ENCODE measurements at regions not wholly inside any gene's neighbourhood (a gene's known extent, or its start where the extent isn't known, plus 50 kb on each side); places are given as distances from the start of the nearest gene placed in this dataset.

GRCh38 chr6:125511809-125512396 lies 210.1 kb upstream of the HDDC2 start:
- Histone ChIP-seq H3K36me3 (ENCODE audit: control insufficient read depth, insufficient read depth, low read length) (no peaks in the 10 kb centered on the region), H3K27ac (ENCODE audit: low read depth, low read length, severe bottlenecking) (no peak overlapping the region), H3K4me1 (ENCODE audit: control insufficient read depth, insufficient read depth, low read length, poor library complexity, severe bottlenecking) (no peaks in the 10 kb centered on the region), H3K9me3 (ENCODE audit: control insufficient read depth, low read length) (peaks cover 3% of the 10 kb centered on the region), H3K4me3 (ENCODE audit: extremely low read depth, insufficient read depth, low read length, poor library complexity, severe bottlenecking) (no peak overlapping the region)
- WGBS, 2 experiments (ENCODE audit: insufficient coverage in 2 of 2): 83 to 100% methylated on average over 1 of the region's 2 CpGs

- no peak overlapping the region for H3K27ac ChIP-seq (ENCODE audit: low read depth, low read length, severe bottlenecking)
- H3K9me3 ChIP-seq (ENCODE audit: control insufficient read depth, low read length): peaks cover 3% of the 10 kb centered on the region
- H3K4me3 ChIP-seq (ENCODE audit: extremely low read depth, insufficient read depth, low read length, poor library complexity, severe bottlenecking): no peak overlapping the region
- WGBS, 2 experiments (ENCODE audit: insufficient coverage in 2 of 2): 67% methylated on average over 1 of the region's 2 CpGs
- no peaks in the 10 kb centered on the region for H3K36me3 ChIP-seq (ENCODE audit: control insufficient read depth, insufficient read depth, low read length)
- H3K4me1 ChIP-seq (ENCODE audit: control insufficient read depth, insufficient read depth, low read length, poor library complexity, severe bottlenecking): no peaks in the 10 kb centered on the region
Measured at GRCh38 chr6:125512621-125513020, 210.9 kb upstream of the HDDC2 start.

GRCh38 chr6:125513978-125514377 lies 212.2 kb upstream of the HDDC2 start:
- Histone ChIP-seq H3K27ac (ENCODE audit: low read depth, low read length, severe bottlenecking) (no peak overlapping the region), H3K4me3 (ENCODE audit: extremely low read depth, insufficient read depth, low read length, poor library complexity, severe bottlenecking) (no peak overlapping the region), H3K36me3 (ENCODE audit: control insufficient read depth, insufficient read depth, low read length) (no peaks in the 10 kb centered on the region), H3K4me1 (ENCODE audit: control insufficient read depth, insufficient read depth, low read length, poor library complexity, severe bottlenecking) (no peaks in the 10 kb centered on the region), H3K9me3 (ENCODE audit: control insufficient read depth, low read length) (peaks cover 3% of the 10 kb centered on the region)

GRCh38 chr6:125516644-125517043 lies 214.9 kb upstream of the HDDC2 start:
- Histone ChIP-seq H3K4me3 (ENCODE audit: extremely low read depth, insufficient read depth, low read length, poor library complexity, severe bottlenecking) (no peak overlapping the region), H3K4me1 (ENCODE audit: control insufficient read depth, insufficient read depth, low read length, poor library complexity, severe bottlenecking) (no peaks in the 10 kb centered on the region), H3K27ac (ENCODE audit: low read depth, low read length, severe bottlenecking) (no peak overlapping the region), H3K9me3 (ENCODE audit: control insufficient read depth, low read length) (peaks cover 3% of the 10 kb centered on the region), H3K36me3 (ENCODE audit: control insufficient read depth, insufficient read depth, low read length) (no peaks in the 10 kb centered on the region)
- no CpG with 5 or more reads among the region's 3 CpGs for WGBS, 2 experiments (ENCODE audit: insufficient coverage in 2 of 2)

- H3K4me1 ChIP-seq (ENCODE audit: control insufficient read depth, insufficient read depth, low read length, poor library complexity, severe bottlenecking): peaks cover under 1% of the 10 kb centered on the region
- H3K27ac ChIP-seq (ENCODE audit: low read depth, low read length, severe bottlenecking): no peak overlapping the region
- no peak overlapping the region for H3K4me3 ChIP-seq (ENCODE audit: extremely low read depth, insufficient read depth, low read length, poor library complexity, severe bottlenecking)
- no peaks in the 10 kb centered on the region for H3K36me3 ChIP-seq (ENCODE audit: control insufficient read depth, insufficient read depth, low read length)
- no peaks in the 10 kb centered on the region for H3K9me3 ChIP-seq (ENCODE audit: control insufficient read depth, low read length)
Measured at GRCh38 chr6:125519367-125519766, 217.6 kb upstream of the HDDC2 start.

- Histone ChIP-seq H3K4me3 (ENCODE audit: extremely low read depth, insufficient read depth, low read length, poor library complexity, severe bottlenecking) (no peak overlapping the region), H3K4me1 (ENCODE audit: control insufficient read depth, insufficient read depth, low read length, poor library complexity, severe bottlenecking) (peaks cover 22% of the 10 kb centered on the region), H3K9me3 (ENCODE audit: control insufficient read depth, low read length) (no peaks in the 10 kb centered on the region), H3K27ac (ENCODE audit: low read depth, low read length, severe bottlenecking) (peak overlapping the region; percentile 19), H3K36me3 (ENCODE audit: control insufficient read depth, insufficient read depth, low read length) (no peaks in the 10 kb centered on the region)
- WGBS, 2 experiments (ENCODE audit: insufficient coverage in 2 of 2): 67% methylated on average over 1 of the region's 2 CpGs; no CpG with 5 or more reads in 1 of the 2 experiments
Measured at GRCh38 chr6:125524356-125524755, 222.6 kb upstream of the HDDC2 start.

- H3K4me1 ChIP-seq (ENCODE audit: control insufficient read depth, insufficient read depth, low read length, poor library complexity, severe bottlenecking): peaks cover 34% of the 10 kb centered on the region
- no CpG with 5 or more reads among the region's 1 CpG for WGBS, 2 experiments (ENCODE audit: insufficient coverage in 2 of 2)
Measured at GRCh38 chr6:125526007-125526720, 223.3 kb upstream of the HEY2 start.

GRCh38 chr6:125528621-125529041 lies 220.8 kb upstream of the HEY2 start:
- no peaks in the 10 kb centered on the region for H3K9me3 ChIP-seq (ENCODE audit: control insufficient read depth, low read length)
- peaks cover 57% of the 10 kb centered on the region for H3K4me1 ChIP-seq (ENCODE audit: control insufficient read depth, insufficient read depth, low read length, poor library complexity, severe bottlenecking)
- peak overlapping the region; percentile 92 for H3K27ac ChIP-seq (ENCODE audit: low read depth, low read length, severe bottlenecking)
- 0% methylated on average over 1 to 2 of the region's 6 CpGs for WGBS, 2 experiments (ENCODE audit: insufficient coverage in 2 of 2)
- no peaks in the 10 kb centered on the region for H3K36me3 ChIP-seq (ENCODE audit: control insufficient read depth, insufficient read depth, low read length)
- H3K4me3 ChIP-seq (ENCODE audit: extremely low read depth, insufficient read depth, low read length, poor library complexity, severe bottlenecking): no peak overlapping the region

More at GRCh38 chr6:125526007-125526720, 223.3 kb upstream of the HEY2 start:
- H3K9me3 ChIP-seq (ENCODE audit: control insufficient read depth, low read length): no peaks in the 10 kb centered on the region
- no peak overlapping the region for H3K27ac ChIP-seq (ENCODE audit: low read depth, low read length, severe bottlenecking)
- H3K4me3 ChIP-seq (ENCODE audit: extremely low read depth, insufficient read depth, low read length, poor library complexity, severe bottlenecking): no peak overlapping the region
- no peaks in the 10 kb centered on the region for H3K36me3 ChIP-seq (ENCODE audit: control insufficient read depth, insufficient read depth, low read length)

- H3K4me3 ChIP-seq (ENCODE audit: extremely low read depth, insufficient read depth, low read length, poor library complexity, severe bottlenecking): no peak overlapping the region
- H3K9me3 ChIP-seq (ENCODE audit: control insufficient read depth, low read length): no peaks in the 10 kb centered on the region
- H3K4me1 ChIP-seq (ENCODE audit: control insufficient read depth, insufficient read depth, low read length, poor library complexity, severe bottlenecking): peaks cover 60% of the 10 kb centered on the region
- WGBS, 2 experiments (ENCODE audit: insufficient coverage in 2 of 2): 60 to 90% methylated on average over 2 to 3 of the region's 5 CpGs
- H3K36me3 ChIP-seq (ENCODE audit: control insufficient read depth, insufficient read depth, low read length): no peaks in the 10 kb centered on the region
- peak overlapping the region; percentile 92 for H3K27ac ChIP-seq (ENCODE audit: low read depth, low read length, severe bottlenecking)
Measured at GRCh38 chr6:125529061-125529460, 220.4 kb upstream of the HEY2 start.

GRCh38 chr6:125533710-125534397 lies 215.6 kb upstream of the HEY2 start:
- Histone ChIP-seq H3K27ac (ENCODE audit: low read depth, low read length, severe bottlenecking) (peak overlapping the region; percentile 93), H3K4me3 (ENCODE audit: extremely low read depth, insufficient read depth, low read length, poor library complexity, severe bottlenecking) (no peak overlapping the region), H3K9me3 (ENCODE audit: control insufficient read depth, low read length) (no peaks in the 10 kb centered on the region), H3K36me3 (ENCODE audit: control insufficient read depth, insufficient read depth, low read length) (no peaks in the 10 kb centered on the region), H3K4me1 (ENCODE audit: control insufficient read depth, insufficient read depth, low read length, poor library complexity, severe bottlenecking) (peaks cover 66% of the 10 kb centered on the region)
- 50 to 55% methylated on average over 23 to 25 of the region's 28 CpGs for WGBS, 2 experiments (ENCODE audit: insufficient coverage in 2 of 2)

All from mesodermal cell (in vitro differentiated cells).